Naive thymus-derived CD4-positive, alpha-beta T cell (primary cell): ENCODE measurements at regions not wholly inside any gene's neighbourhood (a gene's known extent, or its start where the extent isn't known, plus 50 kb on each side); places are given as distances from the start of the nearest gene placed in this dataset.

Source experiments
- ATAC-seq: fragments of 150-1000 bp; cut with Tn5 transposase; 2 replicates; pipeline ENCODE4 v1.10.0; 2021; ENCODE audit warnings: mild to moderate bottlenecking, moderate library complexity
- CTCF ChIA-PET: fragments of 350-600 bp; sonication (Branson Sonifier 250); formaldehyde crosslinking; loops from one replicate; lab custom pipeline; 2021; ENCODE audit warnings: antibody characterized with exemption; lab: Charles Lee
- POLR2A ChIA-PET: fragments of 350-600 bp; sonication (Branson Sonifier 250); formaldehyde crosslinking; loops from one replicate; lab custom pipeline; 2021; ENCODE audit warnings: antibody characterized with exemption, inconsistent platforms; lab: Charles Lee
- DNase-seq, 9 donors: peaks; one replicate each; pipeline versions ENCODE4 v3.0.0 to v3.0.0-alpha.2; 2020 to 2022; ENCODE audit warnings: mixed read lengths in 1 of 9
- H3K27ac ChIP-seq: one replicate; pipeline ENCODE4 v1.7.0; 2013; ENCODE audit warnings: mild to moderate bottlenecking, low read depth, low read length, moderate library complexity
- H3K27me3 ChIP-seq, 2 donors: one replicate each; pipeline ENCODE4 v1.7.0; 2013; ENCODE audit warnings: low read length in 2 of 2, mild to moderate bottlenecking in 2 of 2, moderate library complexity in 2 of 2; ENCODE audit not compliant: control insufficient read depth in 2 of 2, insufficient read depth in 2 of 2
- H3K36me3 ChIP-seq, 3 experiments: 1 replicate in 2 of 3; 2 replicates in 1 of 3; pipeline ENCODE4 v1.7.0; 2013; ENCODE audit warnings: low read length in 3 of 3, mild to moderate bottlenecking in 3 of 3, moderate library complexity in 1 of 3; ENCODE audit not compliant: insufficient read depth in 3 of 3, control insufficient read depth in 2 of 3
- H3K4me1 ChIP-seq, 2 donors: one replicate each; pipeline ENCODE4 v1.7.0; 2013; ENCODE audit warnings: low read length in 2 of 2, mild to moderate bottlenecking in 2 of 2, moderate library complexity in 1 of 2; ENCODE audit not compliant: control insufficient read depth in 2 of 2, insufficient read depth in 2 of 2
- H3K4me3 ChIP-seq: 2 replicates; pipeline ENCODE4 v1.7.0; 2013; ENCODE audit warnings: mild to moderate bottlenecking, low read length
- H3K9me3 ChIP-seq, 3 experiments: 1 replicate in 2 of 3; 2 replicates in 1 of 3; pipeline ENCODE4 v1.7.0; 2013; ENCODE audit warnings: low read length in 3 of 3; ENCODE audit not compliant: control insufficient read depth in 2 of 3
- H3K27ac Mint-ChIP-seq, 9 donors: one replicate each; pipeline ENCODE4 v1.8.0; 2020 to 2022; ENCODE audit warnings: mixed read lengths in 9 of 9, mild to moderate bottlenecking in 8 of 9, moderate library complexity in 5 of 9, inconsistent platforms in 2 of 9
- H3K27me3 Mint-ChIP-seq, 5 donors: one replicate each; pipeline ENCODE4 v1.8.0; 2021 to 2022; ENCODE audit warnings: mixed read lengths in 5 of 5, mild to moderate bottlenecking in 1 of 5
- H3K36me3 Mint-ChIP-seq, 5 donors: one replicate each; pipeline ENCODE4 v1.8.0; 2020 to 2022; ENCODE audit warnings: mixed read lengths in 5 of 5, mild to moderate bottlenecking in 3 of 5, inconsistent platforms in 1 of 5
- H3K4me1 Mint-ChIP-seq, 7 donors: one replicate each; pipeline ENCODE4 v1.8.0; 2020 to 2022; ENCODE audit warnings: mixed read lengths in 7 of 7, mild to moderate bottlenecking in 3 of 7, inconsistent platforms in 1 of 7
- H3K4me3 Mint-ChIP-seq, 10 donors: one replicate each; pipeline ENCODE4 v1.8.0; 2020 to 2022; ENCODE audit warnings: mild to moderate bottlenecking in 10 of 10, mixed read lengths in 10 of 10, moderate library complexity in 6 of 10, inconsistent platforms in 2 of 10
- H3K9me3 Mint-ChIP-seq, 11 donors: one replicate each; pipeline ENCODE4 v1.8.0; 2020 to 2022; ENCODE audit warnings: mixed read lengths in 11 of 11, mild to moderate bottlenecking in 4 of 11, inconsistent platforms in 1 of 11, moderate library complexity in 1 of 11
- intact Hi-C, 2 donors: fragments of 100-400 bp; cut with micrococcal nuclease; formaldehyde crosslinking; loops; one replicate each; pipeline ENCODE4 v1.15.1; 2023

DNA sequence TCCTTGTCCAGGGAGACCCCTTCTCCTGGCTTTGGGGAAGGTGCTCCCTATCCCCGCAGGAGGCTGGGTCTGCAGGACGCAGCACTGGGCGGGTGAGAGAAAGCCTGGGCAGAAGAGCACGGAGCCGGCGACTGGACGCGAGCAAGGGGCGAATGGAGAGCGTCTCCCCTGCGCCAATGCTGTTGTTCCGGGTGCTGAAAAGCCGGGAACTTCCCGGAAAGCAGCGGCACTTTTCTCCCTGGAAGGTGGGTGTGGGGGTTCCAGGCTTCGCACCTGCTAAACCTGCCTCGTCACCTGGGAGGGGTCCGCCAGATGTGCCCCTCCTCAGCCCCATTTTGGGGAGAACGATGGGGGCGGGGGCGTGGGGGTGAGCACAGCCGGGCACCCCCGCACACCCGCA is 417.1 kb upstream of the TMTC1 start:
- H3K27ac Mint-ChIP-seq = no peak overlapping the region
- Histone ChIP-seq H3K4me1 (no peaks in the 10 kb centered on the region), H3K4me3 (no peak overlapping the region), H3K36me3 (no peaks in the 10 kb centered on the region), H3K9me3 (no peaks in the 10 kb centered on the region), H3K27ac (no peak overlapping the region), H3K27me3 (no peaks in the 10 kb centered on the region)
- no peaks in the 10 kb centered on the region for H3K4me1 Mint-ChIP-seq
- no peak for DNase-seq
- CTCF ChIA-PET = no interaction called here
- peaks cover 13 to 33% (median 22%) of the 10 kb centered on the region in 5 donors for H3K27me3 Mint-ChIP-seq
- H3K36me3 Mint-ChIP-seq = no peaks in the 10 kb centered on the region
- no peak for ATAC-seq
- no peak overlapping the region for H3K4me3 Mint-ChIP-seq
- peaks cover 0 to 5% (median 0%) of the 10 kb centered on the region in 11 donors for H3K9me3 Mint-ChIP-seq
- POLR2A ChIA-PET = no interaction called here
- intact Hi-C loops = no loop called here

DNA sequence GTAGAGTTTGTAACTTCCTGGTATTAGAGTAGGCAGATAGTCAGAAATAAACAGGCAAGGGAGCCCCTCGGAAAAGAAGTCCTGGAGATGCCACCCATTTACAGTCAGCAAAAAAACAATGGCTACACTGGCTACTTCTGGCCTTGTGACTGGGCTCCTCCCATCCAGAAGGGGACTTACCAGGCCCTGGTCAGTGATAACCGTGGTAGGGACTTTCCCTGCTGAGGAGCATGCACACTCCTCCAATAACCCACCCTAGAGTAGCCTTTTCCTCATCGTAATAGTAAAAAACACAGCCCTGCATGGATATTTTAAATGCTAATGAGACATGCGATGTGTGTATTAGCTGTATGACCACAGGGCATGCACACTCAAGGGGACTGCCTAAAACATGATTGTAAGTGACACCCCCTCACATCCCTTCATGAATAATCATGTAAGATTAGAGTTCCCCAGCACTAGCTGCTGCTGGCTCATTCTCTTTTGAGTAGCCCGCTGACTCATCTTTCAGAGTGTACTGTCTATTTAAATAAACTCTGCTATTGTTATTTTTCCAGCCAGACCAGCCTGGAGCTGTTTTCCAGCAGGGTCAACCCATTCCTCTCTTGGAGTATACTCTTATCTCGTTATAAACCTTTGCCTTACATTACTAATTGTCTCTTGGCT is 413.8 kb upstream of the TMTC1 start:
- Histone ChIP-seq H3K27me3 (no peaks in the 10 kb centered on the region), H3K4me1 (no peaks in the 10 kb centered on the region), H3K36me3 (no peaks in the 10 kb centered on the region), H3K27ac (no peak overlapping the region), H3K4me3 (no peak overlapping the region), H3K9me3 (no peaks in the 10 kb centered on the region)
- CTCF ChIA-PET = no interaction called here
- DNase-seq (no peak), ATAC-seq (no peak)
- Mint-ChIP-seq H3K4me1 (no peaks in the 10 kb centered on the region), H3K4me3 (no peak overlapping the region), H3K9me3 (peaks cover 0 to 2% (median 0%) of the 10 kb centered on the region in 11 donors), H3K27me3 (peaks cover 8 to 25% (median 17%) of the 10 kb centered on the region in 5 donors), H3K36me3 (no peaks in the 10 kb centered on the region), H3K27ac (no peak overlapping the region)
- POLR2A ChIA-PET = no interaction called here
- intact Hi-C loops = no loop called here

DNA sequence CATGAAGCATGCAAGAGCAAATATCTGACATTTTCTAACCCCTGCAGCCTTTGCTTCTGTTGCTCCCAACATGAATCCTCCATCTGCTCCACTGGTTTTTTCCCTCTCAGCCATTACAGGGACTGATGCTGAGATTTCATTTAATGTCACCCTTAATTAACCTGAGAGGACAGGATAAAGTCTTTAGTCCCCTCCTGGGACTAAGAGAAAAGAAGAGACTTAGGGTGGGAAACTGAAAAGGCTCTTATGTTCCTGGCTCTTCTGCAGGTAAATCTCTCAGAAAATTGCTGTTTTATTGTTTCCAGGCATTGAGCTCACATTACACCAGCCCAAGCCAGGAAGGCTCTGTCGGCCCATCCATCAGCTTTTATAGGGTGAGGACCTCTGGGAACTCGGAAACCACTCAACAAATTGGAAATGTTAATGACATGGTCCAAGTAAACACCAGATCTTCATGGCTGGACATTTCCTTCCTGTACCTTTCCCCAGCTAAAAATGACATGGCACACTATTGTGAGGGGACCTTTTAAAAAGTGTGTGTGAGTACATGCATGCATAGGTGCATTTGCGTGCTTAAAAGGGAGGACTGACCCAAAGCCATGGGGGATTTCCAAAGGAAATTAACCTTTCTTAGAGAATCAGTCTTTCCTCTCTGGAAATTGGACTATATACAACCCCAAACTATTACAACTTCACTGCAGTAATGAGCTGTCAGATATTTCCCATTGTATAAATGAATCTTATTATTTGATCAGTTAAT is 408.1 kb upstream of the TMTC1 start:
- peaks cover 0 to 9% (median 1%) of the 10 kb centered on the region in 5 donors for H3K27me3 Mint-ChIP-seq

DNA sequence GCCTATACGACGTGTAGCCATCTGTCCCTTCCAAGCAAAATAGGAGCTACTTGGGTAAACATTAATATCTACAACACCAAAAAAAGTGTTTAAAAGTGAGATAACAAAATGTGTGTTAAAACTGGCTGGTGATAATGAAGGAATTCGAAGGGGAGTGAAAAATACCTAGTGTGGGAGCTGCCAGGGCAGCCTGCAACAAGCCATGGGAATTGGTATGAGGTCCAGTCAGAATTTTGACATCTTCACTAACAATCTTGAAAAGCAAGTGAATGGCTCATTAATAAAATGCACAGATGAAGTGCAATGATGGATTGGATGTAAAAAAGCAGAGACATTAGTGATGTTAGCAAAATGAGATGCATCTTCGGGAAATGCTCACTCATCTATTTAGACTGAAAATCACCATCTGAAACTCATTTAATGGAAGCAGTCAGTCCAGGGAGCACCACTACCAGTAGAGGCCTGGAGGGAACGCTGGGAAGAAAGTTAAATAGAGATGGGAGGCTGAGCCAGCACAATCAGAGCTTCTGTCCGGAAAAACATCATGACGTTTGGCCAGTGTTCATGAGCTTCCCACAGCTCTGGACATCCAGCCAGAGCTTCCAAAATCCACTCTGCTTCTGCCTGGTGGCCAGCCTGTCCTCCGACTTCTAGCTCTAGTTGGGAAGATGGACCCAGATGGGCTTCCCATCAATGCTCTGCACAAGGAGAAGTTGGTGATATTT is 405.0 kb upstream of the TMTC1 start:
- Histone ChIP-seq H3K36me3 (no peaks in the 10 kb centered on the region), H3K4me1 (no peaks in the 10 kb centered on the region), H3K27me3 (no peaks in the 10 kb centered on the region), H3K4me3 (no peak overlapping the region), H3K9me3 (no peaks in the 10 kb centered on the region), H3K27ac (no peak overlapping the region)
- peaks cover 0 to 6% (median 0%) of the 10 kb centered on the region in 5 donors for H3K27me3 Mint-ChIP-seq
- H3K36me3 Mint-ChIP-seq = no peaks in the 10 kb centered on the region
- intact Hi-C loops = no loop called here
- no peak overlapping the region for H3K4me3 Mint-ChIP-seq
- no peak overlapping the region for H3K27ac Mint-ChIP-seq
- ChIA-PET CTCF (no interaction called here), POLR2A (no interaction called here)
- ATAC-seq (no peak), DNase-seq (no peak)
- H3K9me3 Mint-ChIP-seq = peaks cover 0 to 5% (median 0%) of the 10 kb centered on the region in 11 donors
- H3K4me1 Mint-ChIP-seq = no peaks in the 10 kb centered on the region

More for the DNA sequence above, 408.1 kb upstream of the TMTC1 start:
- intact Hi-C loops = no loop called here
- Mint-ChIP-seq H3K36me3 (no peaks in the 10 kb centered on the region), H3K27ac (no peak overlapping the region), H3K4me1 (no peaks in the 10 kb centered on the region), H3K4me3 (no peak overlapping the region), H3K9me3 (peaks cover 0 to 2% (median 0%) of the 10 kb centered on the region in 11 donors)
- DNase-seq (no peak), ATAC-seq (no peak)
- no peaks in the 10 kb centered on the region for H3K36me3 ChIP-seq
- ChIA-PET CTCF (no interaction called here), POLR2A (no interaction called here)
- no peaks in the 10 kb centered on the region for H3K27me3 ChIP-seq
- H3K4me3 ChIP-seq = no peak overlapping the region
- H3K9me3 ChIP-seq = no peaks in the 10 kb centered on the region
- no peak overlapping the region for H3K27ac ChIP-seq
- no peaks in the 10 kb centered on the region for H3K4me1 ChIP-seq

DNA sequence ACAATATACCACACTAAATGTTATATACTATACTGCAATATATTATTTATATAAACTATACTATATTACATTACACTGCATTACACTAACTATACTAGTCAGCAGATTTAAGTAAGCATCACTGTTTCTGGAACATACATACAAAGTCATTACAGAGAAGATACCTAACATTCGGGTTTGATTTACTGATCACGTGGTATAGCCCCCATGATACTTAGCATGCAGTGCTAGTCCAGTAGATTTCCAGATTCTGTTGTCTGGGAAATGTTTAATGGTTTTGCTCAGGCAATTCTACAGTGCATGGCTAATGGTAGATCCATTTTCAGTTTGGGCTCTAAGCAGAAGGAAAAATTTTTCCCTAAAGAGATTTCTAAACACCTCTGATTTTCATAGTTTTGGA is 403.7 kb upstream of the TMTC1 start:
- peaks cover 0 to 5% (median 0%) of the 10 kb centered on the region in 11 donors for H3K9me3 Mint-ChIP-seq
- peaks cover 0 to 6% (median 0%) of the 10 kb centered on the region in 5 donors for H3K27me3 Mint-ChIP-seq
- H3K27ac ChIP-seq = no peak overlapping the region
- DNase-seq (no peak), ATAC-seq (no peak)
- no peaks in the 10 kb centered on the region for H3K27me3 ChIP-seq
- H3K4me1 Mint-ChIP-seq = no peaks in the 10 kb centered on the region
- intact Hi-C loops = no loop called here
- no peak overlapping the region for H3K4me3 Mint-ChIP-seq
- H3K9me3 ChIP-seq = no peaks in the 10 kb centered on the region
- H3K27ac Mint-ChIP-seq = no peak overlapping the region
- CTCF ChIA-PET = no interaction called here
- no peak overlapping the region for H3K4me3 ChIP-seq
- H3K36me3 ChIP-seq = no peaks in the 10 kb centered on the region
- POLR2A ChIA-PET = no interaction called here
- H3K4me1 ChIP-seq = no peaks in the 10 kb centered on the region
- H3K36me3 Mint-ChIP-seq = no peaks in the 10 kb centered on the region

DNA sequence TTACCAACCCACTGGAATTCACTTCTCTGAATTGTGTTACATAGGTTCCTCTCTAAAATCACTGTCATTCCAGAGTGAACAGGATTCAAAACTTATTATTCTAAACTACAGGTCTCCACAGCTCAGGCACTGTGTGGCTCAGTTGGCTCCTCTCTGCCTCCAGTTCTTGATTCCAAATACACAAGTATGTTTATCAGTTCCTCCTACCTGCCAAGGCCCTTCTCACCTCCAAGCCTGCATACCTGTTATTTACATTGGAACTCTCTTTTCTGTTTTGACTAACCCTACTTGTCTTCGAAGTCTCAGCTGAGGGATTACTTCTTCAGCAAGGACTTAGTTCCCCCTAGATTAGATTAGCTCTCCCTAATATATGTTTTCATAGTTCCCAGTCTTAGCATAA is 397.6 kb upstream of the TMTC1 start:
- CTCF ChIA-PET = no interaction called here
- POLR2A ChIA-PET = no interaction called here
- no peaks in the 10 kb centered on the region for H3K36me3 Mint-ChIP-seq

More for the DNA sequence above, 397.6 kb upstream of the TMTC1 start:
- Mint-ChIP-seq H3K9me3 (peaks cover 0 to 1% (median 0%) of the 10 kb centered on the region in 11 donors), H3K4me3 (no peak overlapping the region), H3K27me3 (peaks cover 0 to 14% (median under 1%) of the 10 kb centered on the region in 5 donors), H3K4me1 (no peaks in the 10 kb centered on the region), H3K27ac (no peak overlapping the region)
- Histone ChIP-seq H3K27me3 (no peaks in the 10 kb centered on the region), H3K27ac (no peak overlapping the region), H3K36me3 (no peaks in the 10 kb centered on the region), H3K9me3 (no peaks in the 10 kb centered on the region), H3K4me3 (no peak overlapping the region), H3K4me1 (no peaks in the 10 kb centered on the region)
- no peak for ATAC-seq
- intact Hi-C loops = no loop called here
- no peak for DNase-seq
